Neural progenitor cell (in vitro differentiated cells): ENCODE measurements at regions not wholly inside any gene's neighbourhood (a gene's known extent, or its start where the extent isn't known, plus 50 kb on each side); places are given as distances from the start of the nearest gene placed in this dataset.

Experiments used
- DNase-seq: peaks from one replicate; pipeline ENCODE4 v3.0.0-alpha.2; 2016; ENCODE audit warnings: low spot score
- H2AFZ ChIP-seq: fragments of 200-600 bp; sonication (generic); replicated peaks from 2 replicates; pipeline ENCODE4 v1.6.1; 2016; ENCODE audit warnings: antibody characterized with exemption
- H3F3A ChIP-seq: fragments of 200-600 bp; sonication (generic); 2 replicates; pipeline ENCODE4 v1.6.1; 2016; ENCODE audit warnings: antibody characterized with exemption, low read depth
- H3K27ac ChIP-seq: fragments of 200-600 bp; sonication (generic); 2 replicates; pipeline ENCODE4 v1.5.1; 2016; ENCODE audit warnings: mild to moderate bottlenecking
- H3K27me3 ChIP-seq: fragments of 200-600 bp; sonication (generic); 2 replicates; pipeline ENCODE4 v1.6.1; 2016; ENCODE audit warnings: mild to moderate bottlenecking, moderate library complexity
- H3K36me3 ChIP-seq: fragments of 200-600 bp; sonication (generic); 2 replicates; pipeline ENCODE4 v1.5.1; 2016
- H3K4me1 ChIP-seq: fragments of 200-600 bp; sonication (generic); 2 replicates; pipeline ENCODE4 v1.6.1; 2016; ENCODE audit warnings: mixed run types
- H3K4me2 ChIP-seq: fragments of 200-600 bp; sonication (generic); 2 replicates; pipeline ENCODE4 v1.6.1; 2016
- H3K4me3 ChIP-seq: fragments of 200-600 bp; sonication (generic); 2 replicates; pipeline ENCODE4 v1.5.1; 2016
- H3K79me2 ChIP-seq: fragments of 200-600 bp; sonication (generic); 2 replicates; pipeline ENCODE4 v1.6.1; 2016; ENCODE audit warnings: low read depth
- H3K9ac ChIP-seq: fragments of 200-600 bp; sonication (generic); 2 replicates; pipeline ENCODE4 v1.6.1; 2016
- H3K9me3 ChIP-seq: fragments of 200-600 bp; sonication (generic); 2 replicates; pipeline ENCODE4 v1.5.1; 2016; ENCODE audit warnings: low read depth
- H4K20me1 ChIP-seq: fragments of 200-600 bp; sonication (generic); 2 replicates; pipeline ENCODE4 v1.6.1; 2016; ENCODE audit warnings: low read depth
- H3K27ac Mint-ChIP-seq: 3 replicates; pipeline ENCODE4 v1.8.0; 2021; ENCODE audit warnings: mixed read lengths
- H3K27me3 Mint-ChIP-seq: 2 replicates; pipeline ENCODE4 v1.8.0; 2022; ENCODE audit warnings: low read depth, mild to moderate bottlenecking, inconsistent platforms, moderate library complexity, mixed read lengths; ENCODE audit not compliant: insufficient read depth
- H3K36me3 Mint-ChIP-seq: 3 replicates; pipeline ENCODE4 v1.8.0; 2021; ENCODE audit warnings: mixed read lengths
- H3K4me1 Mint-ChIP-seq: 3 replicates; pipeline ENCODE4 v1.8.0; 2021; ENCODE audit warnings: mixed read lengths
- H3K4me3 Mint-ChIP-seq: 3 replicates; pipeline ENCODE4 v1.8.0; 2021; ENCODE audit warnings: mild to moderate bottlenecking, moderate library complexity, mixed read lengths
- H3K9me3 Mint-ChIP-seq: 3 replicates; pipeline ENCODE4 v1.8.0; 2020; ENCODE audit warnings: mixed read lengths
- CTCF ChIP-seq: fragments of 200-600 bp; sonication (generic); IDR thresholded peaks from 2 replicates; pipeline ENCODE4 v1.5.1; 2017; ENCODE audit warnings: antibody characterized with exemption, mild to moderate bottlenecking
- EZH2 ChIP-seq: fragments of 200-600 bp; sonication (generic); IDR thresholded peaks from 2 replicates; pipeline ENCODE4 v1.6.1; 2017; ENCODE audit warnings: antibody characterized with exemption, mild to moderate bottlenecking, moderate library complexity
- EZH2phosphoT487 ChIP-seq: fragments of 200-600 bp; sonication (generic); IDR thresholded peaks from 2 replicates; pipeline ENCODE4 v1.6.1; 2017; ENCODE audit warnings: antibody characterized with exemption

DNA sequence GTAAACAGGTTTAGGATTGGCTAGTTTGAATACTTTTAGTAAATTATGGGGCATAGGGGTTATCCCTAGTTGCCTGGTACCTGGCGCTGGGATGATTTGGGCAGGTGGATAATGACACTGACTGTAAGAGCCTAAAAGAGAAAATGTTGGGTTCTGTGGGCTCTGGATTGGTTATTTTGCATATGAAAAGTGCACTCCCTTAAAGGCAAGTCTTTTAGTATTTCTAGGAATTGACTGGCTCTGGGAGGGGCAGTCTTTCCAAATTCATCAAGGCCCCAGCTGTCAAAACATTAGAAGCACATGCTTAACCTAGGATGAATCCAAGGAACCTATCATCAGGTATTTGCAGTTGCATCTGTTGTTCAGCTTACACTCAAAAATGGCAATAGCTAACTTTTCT lies 454.6 kb upstream of the SORCS1 start:
- Histone ChIP-seq H3K4me3 (no peak overlapping the region), H4K20me1 (no peaks in the 10 kb centered on the region), H3K4me1 (no peaks in the 10 kb centered on the region), H3K36me3 (no peaks in the 10 kb centered on the region), H3F3A (no peaks in the 10 kb centered on the region), H3K9me3 (no peaks in the 10 kb centered on the region), H3K9ac (no peak overlapping the region), H3K27me3 (no peaks in the 10 kb centered on the region), H3K4me2 (no peak overlapping the region), H3K27ac (no peak overlapping the region), H3K79me2 (no peaks in the 10 kb centered on the region), H2AFZ (no peak overlapping the region)
- TF ChIP-seq EZH2phosphoT487, result no peak
- TF ChIP-seq CTCF, result no peak
- TF ChIP-seq EZH2, result no peak
- Mint-ChIP-seq H3K36me3 (no peaks in the 10 kb centered on the region), H3K4me1 (no peaks in the 10 kb centered on the region), H3K4me3 (no peak overlapping the region), H3K27ac (no peak overlapping the region), H3K27me3 (peaks cover 2% of the 10 kb centered on the region), H3K9me3 (no peaks in the 10 kb centered on the region)
- DNase-seq, result no peak

DNA sequence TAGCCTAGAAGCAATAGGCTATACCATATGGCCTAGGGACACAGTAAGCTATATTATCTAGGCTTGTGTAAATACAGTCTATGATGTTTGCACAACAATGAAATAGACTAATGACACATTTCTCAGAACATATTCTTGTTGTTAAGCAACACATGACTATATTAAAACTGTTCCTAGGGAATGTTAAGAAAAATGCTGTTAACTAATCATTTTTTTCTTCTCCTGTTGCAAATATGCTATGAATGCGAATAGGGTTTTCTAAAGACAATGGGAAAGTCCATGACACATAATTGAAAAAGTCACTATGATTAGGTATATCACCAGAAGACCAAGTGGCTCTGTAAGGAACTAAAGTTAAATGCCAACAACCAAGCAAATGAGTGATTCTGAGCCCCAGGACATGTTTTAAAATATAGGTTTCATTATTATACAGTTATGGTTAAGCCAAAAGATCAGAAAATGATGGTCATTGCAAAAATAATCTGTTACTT lies 454.0 kb upstream of the SORCS1 start:
- Mint-ChIP-seq H3K4me1 (no peaks in the 10 kb centered on the region), H3K36me3 (no peaks in the 10 kb centered on the region), H3K27ac (no peak overlapping the region), H3K27me3 (peaks cover 2% of the 10 kb centered on the region), H3K9me3 (no peaks in the 10 kb centered on the region), H3K4me3 (no peak overlapping the region)
- no peak for TF ChIP-seq EZH2phosphoT487
- no peak for TF ChIP-seq EZH2
- no peak for TF ChIP-seq CTCF
- H3K27ac ChIP-seq, result no peak overlapping the region
- no peaks in the 10 kb centered on the region for H3K9me3 ChIP-seq
- no peak overlapping the region for H3K9ac ChIP-seq
- no peak for DNase-seq
- no peak overlapping the region for H3K4me3 ChIP-seq
- H3K4me1 ChIP-seq, result no peaks in the 10 kb centered on the region
- no peak overlapping the region for H2AFZ ChIP-seq
- no peaks in the 10 kb centered on the region for H3K27me3 ChIP-seq
- H3K4me2 ChIP-seq, result no peak overlapping the region
- no peaks in the 10 kb centered on the region for H3K36me3 ChIP-seq
- H3F3A ChIP-seq, result no peaks in the 10 kb centered on the region
- H4K20me1 ChIP-seq, result no peaks in the 10 kb centered on the region
- no peaks in the 10 kb centered on the region for H3K79me2 ChIP-seq

GRCh38 chr10:107616463-107617410 lies 452.2 kb upstream of the SORCS1 start:
- H3K27me3 Mint-ChIP-seq, result peaks cover 2% of the 10 kb centered on the region
- no peak overlapping the region for H3K27ac Mint-ChIP-seq
- Histone ChIP-seq H3F3A (no peaks in the 10 kb centered on the region), H2AFZ (no peak overlapping the region), H3K9me3 (no peaks in the 10 kb centered on the region), H3K79me2 (no peaks in the 10 kb centered on the region), H3K4me2 (no peak overlapping the region), H3K4me3 (no peak overlapping the region), H4K20me1 (no peaks in the 10 kb centered on the region), H3K27ac (no peak overlapping the region), H3K4me1 (no peaks in the 10 kb centered on the region), H3K9ac (no peak overlapping the region), H3K36me3 (no peaks in the 10 kb centered on the region), H3K27me3 (no peaks in the 10 kb centered on the region)
- H3K9me3 Mint-ChIP-seq, result no peaks in the 10 kb centered on the region
- no peaks in the 10 kb centered on the region for H3K4me1 Mint-ChIP-seq
- no peak for DNase-seq
- TF ChIP-seq EZH2, result no peak
- TF ChIP-seq CTCF, result no peak
- TF ChIP-seq EZH2phosphoT487, result no peak
- no peaks in the 10 kb centered on the region for H3K36me3 Mint-ChIP-seq
- no peak overlapping the region for H3K4me3 Mint-ChIP-seq
